Smooth muscle cell of the brain vasculature (primary cell): ENCODE measurements at regions not wholly inside any gene's neighbourhood (a gene's known extent, or its start where the extent isn't known, plus 50 kb on each side); places are given as distances from the start of the nearest gene placed in this dataset.

Experiments used
- DNase-seq: peaks from one replicate; pipeline ENCODE4 v3.0.0-alpha.2; 2012; ENCODE audit warnings: low read depth, low spot score

- no peak for DNase-seq
These were observed 281.8 kb downstream of the RNF144B start for GRCh38 chr6:18668994-18669393.

- DNase-seq = no peak
These were observed 285.7 kb downstream of the RNF144B start for GRCh38 chr6:18672852-18673251.

- no peak for DNase-seq
These were observed 287.2 kb downstream of the RNF144B start for GRCh38 chr6:18674346-18674745.

- no peak for DNase-seq
These were observed 288.7 kb downstream of the RNF144B start for GRCh38 chr6:18675881-18676280.

GRCh38 chr6:18676548-18676947, 289.4 kb downstream of the RNF144B start:
- no peak for DNase-seq

GRCh38 chr6:18680842-18681241, 293.7 kb downstream of the RNF144B start:
- DNase-seq = no peak

- DNase-seq = no peak
These were observed 294.8 kb downstream of the RNF144B start for GRCh38 chr6:18681832-18682503.

- DNase-seq = no peak
These were observed 297.2 kb downstream of the RNF144B start for GRCh38 chr6:18684343-18684742.

- no peak for DNase-seq
These were observed 306.0 kb downstream of the RNF144B start for GRCh38 chr6:18692929-18693685.

GRCh38 chr6:18693881-18694280, 306.7 kb downstream of the RNF144B start:
- no peak for DNase-seq

- DNase-seq = no peak
These were observed 316.4 kb downstream of the RNF144B start for GRCh38 chr6:18703546-18703945.

GRCh38 chr6:18707714-18708439, 320.7 kb downstream of the RNF144B start:
- no peak for DNase-seq

GRCh38 chr6:18712595-18712994, 325.4 kb downstream of the RNF144B start:
- no peak for DNase-seq

GRCh38 chr6:18720075-18720474, 332.9 kb downstream of the RNF144B start:
- DNase-seq = no peak

- DNase-seq = no peak
These were observed 336.9 kb downstream of the RNF144B start for GRCh38 chr6:18724056-18724455.

GRCh38 chr6:18725449-18725848, 338.3 kb downstream of the RNF144B start:
- DNase-seq = no peak

- no peak for DNase-seq
These were observed 346.9 kb downstream of the RNF144B start for GRCh38 chr6:18733921-18734550.

GRCh38 chr6:18741741-18742140, 354.6 kb downstream of the RNF144B start:
- no peak for DNase-seq

GRCh38 chr6:18742406-18742805, 355.3 kb downstream of the RNF144B start:
- no peak for DNase-seq

- DNase-seq = no peak
These were observed 359.6 kb downstream of the RNF144B start for GRCh38 chr6:18746727-18747126.

- no peak for DNase-seq
These were observed 361.2 kb downstream of the RNF144B start for GRCh38 chr6:18748314-18748713.
